ENCODE measurements at regions not wholly inside any gene's neighbourhood (a gene's known extent, or its start where the extent isn't known, plus 50 kb on each side); places are given as distances from the start of the nearest gene placed in this dataset.

DNA sequence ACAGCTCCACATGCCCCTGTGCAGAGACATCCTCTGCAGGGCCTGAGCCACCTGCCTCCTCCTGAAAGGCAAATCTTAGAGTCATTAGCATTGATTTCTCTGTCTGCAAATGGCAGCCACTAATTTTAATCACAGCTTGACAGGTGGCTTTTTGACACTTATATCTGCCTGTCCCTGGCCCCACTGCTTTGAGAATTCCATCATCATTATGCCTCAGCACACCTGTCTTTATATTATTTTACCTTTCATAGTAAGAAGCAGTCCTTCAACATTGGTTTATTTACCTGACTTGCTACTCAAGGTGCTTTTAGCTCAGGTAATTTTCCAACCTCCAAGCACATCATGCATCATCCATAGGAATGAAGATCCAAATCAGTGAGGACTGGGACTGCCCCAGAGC is 451.3 kb downstream of the MTRR start:
- no peak for DNase-seq (ENCODE audit: low read depth)

- DNase-seq (ENCODE audit: low read depth) = no peak
These were observed 452.3 kb downstream of the MTRR start for GRCh38 chr5:8321272-8321671.

- no peak for DNase-seq (ENCODE audit: low read depth)
These were observed 453.5 kb downstream of the MTRR start for GRCh38 chr5:8322484-8322883.

- no peak for DNase-seq (ENCODE audit: low read depth)
These were observed 458.1 kb downstream of the MTRR start for GRCh38 chr5:8327016-8327415.

DNA sequence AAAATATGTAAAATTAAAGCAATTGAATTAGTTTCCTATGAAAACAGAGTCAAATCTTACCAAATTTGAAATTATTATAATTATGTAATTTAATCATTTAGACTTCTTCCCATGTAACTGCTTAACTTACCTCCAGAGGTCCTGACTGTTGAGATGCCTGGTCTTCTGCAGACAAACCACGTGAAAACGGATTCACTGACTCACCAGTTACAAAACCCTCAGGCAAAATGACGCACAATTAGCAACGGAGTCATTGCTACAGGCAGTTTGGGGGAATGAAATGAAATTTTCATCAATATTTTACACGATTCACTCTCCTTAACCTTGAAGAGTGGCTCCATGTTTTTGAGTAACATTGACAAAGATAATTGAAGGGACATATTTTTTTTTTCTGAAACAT is 460.8 kb downstream of the MTRR start:
- DNase-seq (ENCODE audit: low read depth) = peak; percentile 14

GRCh38 chr5:8332666-8333445 is 463.9 kb downstream of the MTRR start:
- DNase-seq (ENCODE audit: low read depth) = no peak

GRCh38 chr5:8333485-8333884 is 464.5 kb downstream of the MTRR start:
- DNase-seq (ENCODE audit: low read depth) = no peak

DNA sequence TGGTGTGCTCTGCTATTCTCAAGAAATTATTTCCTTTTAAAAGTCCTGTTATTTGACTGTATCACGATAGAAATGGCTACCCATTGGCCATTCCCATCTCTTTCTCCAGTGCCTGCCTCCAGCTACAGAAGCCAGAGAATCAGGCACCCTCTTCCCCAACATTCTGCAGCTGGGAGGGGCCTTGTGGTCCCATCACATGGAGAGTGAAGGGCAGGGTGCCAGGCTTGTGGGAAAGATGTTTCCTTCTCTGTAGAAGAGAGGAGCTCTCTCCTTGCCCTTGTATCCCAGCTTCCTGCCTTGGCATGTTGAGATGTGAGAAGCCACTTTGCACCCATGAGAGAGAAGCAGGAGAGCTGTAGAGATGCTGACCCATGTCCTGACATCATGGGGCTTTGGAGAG is 465.0 kb downstream of the MTRR start:
- DNase-seq (ENCODE audit: low read depth) = no peak

DNA sequence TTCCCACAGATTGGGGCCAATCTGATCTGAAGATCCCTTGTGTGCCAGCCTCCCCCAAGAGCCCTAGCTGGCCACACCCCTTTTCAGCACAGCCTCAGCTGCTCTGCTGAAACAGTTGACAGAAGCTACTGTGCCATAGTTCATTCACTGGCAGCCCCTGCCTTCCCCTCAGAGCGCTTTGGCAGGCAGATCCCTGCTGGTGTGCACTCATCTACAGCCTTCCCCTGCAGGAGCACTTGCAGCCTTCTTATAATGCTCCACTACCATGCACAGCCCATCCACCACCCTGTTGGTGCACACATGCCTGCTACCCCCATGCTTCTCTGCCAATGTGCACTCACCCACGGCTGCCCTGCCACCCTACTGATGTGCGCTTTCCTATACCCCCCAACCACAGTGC is 471.3 kb downstream of the MTRR start:
- DNase-seq (ENCODE audit: low read depth) = no peak

GRCh38 chr5:8340739-8341344 is 471.9 kb downstream of the MTRR start:
- peak; percentile 8 for DNase-seq (ENCODE audit: low read depth)

- DNase-seq (ENCODE audit: low read depth) = no peak
These were observed 472.5 kb downstream of the MTRR start for GRCh38 chr5:8341406-8341805.

- no peak for DNase-seq (ENCODE audit: low read depth)
These were observed 479.0 kb downstream of the MTRR start for GRCh38 chr5:8347984-8348383.

GRCh38 chr5:8349855-8350254 is 480.9 kb downstream of the MTRR start:
- DNase-seq (ENCODE audit: low read depth) = no peak

DNA sequence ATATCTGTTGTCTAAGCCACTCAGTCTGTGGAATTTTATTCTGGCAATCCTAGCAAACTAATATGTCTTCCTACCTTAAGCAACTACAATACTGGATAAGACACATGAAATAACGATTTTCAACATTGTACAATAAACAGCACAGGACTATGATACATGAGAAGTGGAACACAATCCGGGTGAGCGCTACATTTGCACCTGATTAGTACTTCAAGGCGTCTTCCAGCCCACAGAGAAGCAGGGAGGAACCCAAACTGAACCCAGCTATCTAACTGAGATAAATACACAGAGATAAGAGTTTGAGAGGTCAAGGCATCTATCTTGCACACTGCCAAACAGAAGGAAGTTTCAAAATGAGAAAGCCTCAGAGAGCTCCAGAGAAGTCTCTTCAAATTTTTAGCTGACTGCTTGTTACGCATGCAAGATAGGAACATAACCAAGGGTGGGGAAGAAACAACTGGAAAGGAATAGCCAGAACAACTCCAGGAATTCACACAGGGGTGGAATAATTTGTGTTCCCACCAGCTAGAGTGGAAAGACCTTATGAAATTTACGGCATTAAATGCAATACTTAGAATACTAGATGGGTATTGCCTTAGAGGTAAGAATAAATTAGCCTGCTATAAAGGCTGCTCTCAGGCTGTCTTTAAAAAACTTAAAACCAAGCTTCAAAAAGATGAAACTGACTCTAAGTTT is 481.8 kb downstream of the MTRR start:
- no peak for DNase-seq (ENCODE audit: low read depth)

GRCh38 chr5:8355981-8356380 is 487.0 kb downstream of the MTRR start:
- no peak for DNase-seq (ENCODE audit: low read depth)

- DNase-seq (ENCODE audit: low read depth) = no peak
These were observed 491.1 kb downstream of the MTRR start for GRCh38 chr5:8360012-8360411.

DNA sequence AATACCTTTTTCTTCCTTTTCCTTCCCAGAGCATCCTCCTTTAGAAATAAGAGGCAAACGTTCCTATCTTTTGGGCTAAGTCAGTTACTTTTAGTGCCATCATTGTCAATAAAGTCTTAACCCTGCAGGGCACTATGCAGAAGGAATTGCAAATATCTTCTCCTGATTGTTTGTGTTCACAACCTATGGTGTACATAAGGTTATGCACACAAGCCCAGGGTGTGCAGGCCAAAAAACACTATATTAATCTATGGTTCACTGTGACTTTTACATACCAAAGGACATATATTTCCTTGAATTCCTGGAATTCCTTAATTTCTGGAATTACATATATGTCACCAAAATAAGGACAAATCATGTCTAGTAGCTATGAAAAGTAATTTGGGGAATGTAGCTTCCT is 493.5 kb downstream of the MTRR start:
- no peak for DNase-seq (ENCODE audit: low read depth)

- DNase-seq (ENCODE audit: low read depth) = no peak
These were observed 494.2 kb downstream of the MTRR start for GRCh38 chr5:8363138-8363537.

DNA sequence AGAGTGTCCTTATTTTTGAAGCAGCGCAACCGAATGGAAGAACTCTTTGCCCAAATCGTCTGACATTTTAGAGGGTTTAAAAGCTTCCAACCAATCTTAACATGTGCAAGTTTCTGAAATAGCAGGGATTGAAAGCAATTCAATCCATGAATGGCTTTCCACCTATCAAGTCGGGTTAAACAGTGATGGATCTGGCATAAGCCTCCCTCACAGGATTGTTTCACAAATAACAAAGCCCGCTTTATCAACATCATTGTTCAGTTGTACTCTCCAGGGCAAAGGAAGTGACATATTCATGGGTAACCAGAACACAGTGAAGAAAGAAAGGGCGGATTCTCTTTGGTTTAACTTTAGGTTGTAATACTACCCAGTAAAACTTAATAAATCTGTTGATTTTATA is 497.3 kb downstream of the MTRR start:
- DNase-seq (ENCODE audit: low read depth) = no peak

GRCh38 chr5:8376478-8376877 is 507.5 kb downstream of the MTRR start:
- no peak for DNase-seq (ENCODE audit: low read depth)

- DNase-seq (ENCODE audit: low read depth) = no peak
These were observed 513.0 kb downstream of the MTRR start for GRCh38 chr5:8381972-8382371.

DNA sequence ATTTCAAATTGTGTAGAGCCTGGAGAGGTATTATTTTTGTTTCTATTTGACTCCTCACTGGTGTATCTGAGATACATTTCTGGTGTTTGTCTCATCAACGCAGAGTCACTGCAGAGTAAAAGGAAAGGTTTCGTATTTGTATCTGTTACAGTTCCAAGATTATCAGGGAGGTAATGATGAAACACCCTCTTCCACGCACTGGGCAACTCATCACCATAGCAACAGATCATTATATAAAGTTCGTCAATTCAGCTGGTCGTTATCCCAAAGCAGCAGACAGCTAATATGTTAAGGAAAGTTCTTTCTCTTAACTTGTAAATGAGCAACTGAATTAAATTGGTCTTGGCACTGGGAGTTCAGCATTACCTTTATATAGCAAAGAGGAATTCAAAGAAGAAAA is 513.5 kb downstream of the MTRR start:
- no peak for DNase-seq (ENCODE audit: low read depth)

DNA sequence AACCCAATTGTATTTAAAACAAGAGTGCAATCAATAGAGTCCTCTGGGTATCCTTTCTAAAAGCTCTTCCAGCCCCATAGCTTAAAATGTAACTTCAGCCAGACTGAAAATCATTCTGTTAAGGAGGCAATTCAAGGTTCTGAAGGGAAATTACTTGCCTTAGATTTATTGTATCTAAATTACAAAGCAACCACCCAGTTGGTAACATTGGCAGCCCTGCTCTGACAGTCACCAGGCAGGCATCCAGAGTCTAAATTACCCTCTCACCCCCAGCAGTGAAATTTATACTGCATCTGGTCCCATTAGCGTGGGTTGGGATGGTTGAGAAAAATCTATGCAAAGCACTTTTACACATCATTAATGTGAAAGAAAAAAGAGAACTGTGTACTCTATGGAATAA is 514.7 kb downstream of the MTRR start:
- DNase-seq (ENCODE audit: low read depth) = no peak

Measured in LHCN-M2 (cell line).